Tibial nerve (tissue), 4 donors: ENCODE measurements at regions not wholly inside any gene's neighbourhood (a gene's known extent, or its start where the extent isn't known, plus 50 kb on each side); places are given as distances from the start of the nearest gene placed in this dataset.

Source experiments
- CTCF ChIP-seq, 5 experiments: fragments of 200-600 bp in 3 of 5; fragments of 450-650 bp in 2 of 5; sonication (generic) in 3 of 5; IDR thresholded peaks; one replicate each; pipeline ENCODE4 v1.5.1; 2016 to 2019; ENCODE audit warnings: antibody characterized with exemption in 5 of 5, mild to moderate bottlenecking in 3 of 5, moderate library complexity in 2 of 5
- EP300 ChIP-seq, 2 donors: sonication (generic); formaldehyde crosslinking; IDR thresholded peaks; one replicate each; pipeline ENCODE4 v1.6.1; 2017; ENCODE audit warnings: antibody characterized with exemption in 2 of 2, mild to moderate bottlenecking in 1 of 2
- POLR2A ChIP-seq, 2 donors: fragments of 450-650 bp; IDR thresholded peaks; one replicate each; pipeline ENCODE4 v1.6.1; 2017; ENCODE audit warnings: antibody characterized with exemption in 2 of 2, mild to moderate bottlenecking in 2 of 2, moderate library complexity in 2 of 2

GRCh38 chr4:81845761-81846160, 374.1 kb upstream of the RASGEF1B start:
- TF ChIP-seq CTCF (IDR thresholded peaks at IDR 0.05) (no peak), EP300 (IDR thresholded peaks at IDR 0.05) (no peak), POLR2A (IDR thresholded peaks at IDR 0.05) (no peak)
